DOHH2 (cell line): ENCODE measurements at regions not wholly inside any gene's neighbourhood (a gene's known extent, or its start where the extent isn't known, plus 50 kb on each side); places are given as distances from the start of the nearest gene placed in this dataset.
"Not testable (repeated sequence)": the region's sequence is repeated elsewhere in the genome, so short reads cannot be mapped to it uniquely, and the experiment has no call there.

Source experiments
- CTCF ChIP-seq: fragments of 200-600 bp; sonication (generic); IDR thresholded peaks from one replicate; pipeline ENCODE4 v1.5.1; 2014; ENCODE audit warnings: antibody characterized with exemption, mild to moderate bottlenecking, low read depth, low read length; ENCODE audit not compliant: poor library complexity, severe bottlenecking
- EZH2phosphoT487 ChIP-seq: fragments of 200-600 bp; sonication (generic); IDR thresholded peaks from 2 replicates; pipeline ENCODE4 v1.6.1; 2017; ENCODE audit warnings: borderline replicate concordance, mild to moderate bottlenecking, antibody characterized with exemption, low read length, moderate library complexity, mixed read lengths

- TF ChIP-seq CTCF, EZH2phosphoT487: not testable (repeated sequence)
Observed at GRCh38 chr16:21333683-21334082, 55.6 kb upstream of the CRYM start.
